Renal pelvis (tissue), 1 donor: ENCODE measurements at regions not wholly inside any gene's neighbourhood (a gene's known extent, or its start where the extent isn't known, plus 50 kb on each side); places are given as distances from the start of the nearest gene placed in this dataset.

Experiments
- DNase-seq: peaks from one replicate; pipeline ENCODE4 v3.0.0-alpha.2; 2013

DNA sequence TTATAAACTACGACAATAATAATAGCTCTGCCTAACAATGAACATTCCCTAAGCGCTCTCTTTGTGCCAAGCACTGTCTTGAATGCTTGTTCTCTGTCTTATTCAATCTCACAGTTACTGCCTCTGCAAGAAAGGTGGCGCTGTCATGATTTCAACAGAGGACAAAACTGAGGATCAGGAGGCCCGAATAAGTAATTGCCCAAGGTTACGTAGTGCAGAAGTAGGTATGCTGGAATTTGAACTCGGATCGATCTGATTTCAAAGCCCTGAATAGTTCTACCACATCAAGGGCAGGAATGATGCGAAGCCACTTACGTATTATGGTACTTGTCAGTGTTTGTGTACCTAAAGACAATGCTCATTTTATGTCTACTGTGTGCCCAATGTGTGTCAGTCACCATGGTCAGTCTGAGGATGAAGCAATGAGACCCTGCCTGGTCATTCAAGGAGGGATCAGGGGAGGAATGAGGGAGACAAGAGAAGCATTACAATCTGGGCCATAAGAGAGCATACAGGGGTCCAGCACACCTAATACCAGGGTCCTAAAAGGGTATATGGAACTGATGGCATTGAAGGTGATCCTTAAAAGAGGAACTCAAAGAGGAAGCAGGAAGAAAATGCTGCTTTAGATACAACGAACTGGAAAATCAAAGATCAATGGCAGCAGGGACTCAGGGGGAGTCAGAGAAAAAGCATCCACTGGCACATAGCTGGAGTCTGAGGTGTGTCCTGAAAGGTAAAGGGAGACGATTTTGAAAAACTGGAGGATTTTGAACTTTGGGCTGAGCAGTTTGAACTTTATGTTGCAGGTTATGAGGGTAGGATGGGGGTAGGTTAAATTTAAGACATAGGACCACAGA is 389.2 kb downstream of the PLPP3 start:
- DNase-seq: no peak

- DNase-seq: no peak
Observed at GRCh38 chr1:56189454-56189853, 389.9 kb downstream of the PLPP3 start.

- DNase-seq: no peak
Observed at GRCh38 chr1:56188855-56189254, 390.5 kb downstream of the PLPP3 start.

GRCh38 chr1:56188221-56188620 is 391.1 kb downstream of the PLPP3 start:
- no peak for DNase-seq

DNA sequence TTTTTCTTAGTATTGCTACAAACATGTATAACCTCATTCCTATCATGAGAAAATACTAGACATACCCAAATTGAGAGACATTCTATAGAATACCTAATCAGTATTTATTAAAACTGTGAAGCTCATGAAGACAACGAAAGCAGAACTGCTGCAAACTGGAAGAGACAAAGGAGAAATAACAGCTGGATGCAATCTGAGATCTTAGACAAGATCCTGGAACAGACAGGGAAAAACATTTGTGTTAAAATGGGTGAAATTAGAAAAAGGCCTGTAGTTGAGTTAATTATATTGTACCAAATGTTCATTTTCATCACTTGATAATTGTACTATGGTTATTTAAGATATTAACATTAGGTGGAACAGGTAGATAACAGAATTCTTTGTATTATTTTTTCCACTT is 392.0 kb downstream of the PLPP3 start:
- DNase-seq: no peak

GRCh38 chr1:56185493-56185892 is 393.9 kb downstream of the PLPP3 start:
- no peak for DNase-seq

DNA sequence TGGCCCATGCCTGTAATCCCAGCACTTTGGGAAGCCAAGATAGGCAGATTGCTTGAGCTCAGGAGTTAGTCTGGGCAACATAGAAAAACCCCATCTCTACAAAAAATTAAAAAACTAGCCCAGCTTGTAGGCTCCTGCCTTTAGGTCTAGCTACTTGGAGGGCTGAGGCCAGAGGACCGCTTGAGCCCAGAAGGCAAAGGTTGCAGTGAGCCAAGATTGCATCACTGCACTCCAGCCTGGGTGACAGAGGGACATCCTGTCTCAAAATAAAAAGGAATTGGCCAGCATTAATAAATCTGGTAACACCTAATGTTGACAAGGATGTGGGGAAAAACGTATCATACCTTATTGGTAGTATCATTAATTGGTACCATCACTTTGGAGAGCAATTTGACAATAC is 396.2 kb downstream of the PLPP3 start:
- DNase-seq: no peak

DNA sequence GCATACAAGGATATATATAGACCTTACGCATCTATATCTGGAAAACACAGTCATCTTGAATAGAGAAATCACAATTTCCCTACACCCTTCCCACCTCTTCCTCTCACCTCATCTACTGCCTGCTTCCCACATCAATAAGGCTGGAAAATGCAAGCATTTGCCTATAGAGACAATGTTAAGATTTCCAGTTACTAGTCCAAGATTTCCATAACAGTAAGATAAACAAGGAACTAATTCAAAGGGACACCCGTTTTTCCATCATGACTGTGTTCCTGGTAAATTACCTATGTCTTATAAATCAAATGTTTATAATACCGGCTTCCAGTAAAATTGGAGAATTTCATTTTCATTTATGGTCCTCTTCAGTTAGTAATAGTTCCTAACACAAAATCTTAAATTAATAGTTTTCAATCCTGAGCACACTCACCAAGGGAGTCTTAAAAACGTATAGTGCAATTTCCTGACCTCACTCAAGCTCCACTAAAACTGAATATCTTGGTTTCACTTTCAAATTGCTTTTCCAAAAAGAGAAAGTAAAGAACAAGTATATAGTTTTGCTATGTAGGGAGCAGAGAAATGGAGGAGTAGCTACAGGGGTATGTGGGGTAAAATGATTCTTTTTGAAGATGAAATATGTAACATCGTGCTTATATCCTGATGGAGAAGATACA is 398.7 kb downstream of the PLPP3 start:
- no peak for DNase-seq

DNA sequence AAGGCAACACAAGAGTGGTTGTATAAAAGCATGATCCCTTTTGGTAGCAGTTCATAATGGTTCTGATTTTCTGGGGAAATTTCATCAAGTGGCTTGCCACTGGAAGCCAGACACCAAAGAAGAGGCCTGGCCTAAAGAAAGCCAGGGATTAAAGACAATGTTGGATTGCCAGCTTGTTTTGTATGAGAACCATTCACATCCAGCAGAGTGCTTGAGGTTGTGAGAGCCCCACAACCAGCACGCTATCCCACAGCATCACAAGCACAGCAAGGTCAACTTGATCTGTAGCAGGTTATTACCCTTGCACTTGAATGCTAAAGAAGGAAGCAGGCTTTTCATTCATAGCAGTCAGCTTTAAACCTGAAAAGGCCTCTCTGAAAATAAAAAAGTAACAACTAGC is 399.8 kb downstream of the PLPP3 start:
- DNase-seq: no peak

DNA sequence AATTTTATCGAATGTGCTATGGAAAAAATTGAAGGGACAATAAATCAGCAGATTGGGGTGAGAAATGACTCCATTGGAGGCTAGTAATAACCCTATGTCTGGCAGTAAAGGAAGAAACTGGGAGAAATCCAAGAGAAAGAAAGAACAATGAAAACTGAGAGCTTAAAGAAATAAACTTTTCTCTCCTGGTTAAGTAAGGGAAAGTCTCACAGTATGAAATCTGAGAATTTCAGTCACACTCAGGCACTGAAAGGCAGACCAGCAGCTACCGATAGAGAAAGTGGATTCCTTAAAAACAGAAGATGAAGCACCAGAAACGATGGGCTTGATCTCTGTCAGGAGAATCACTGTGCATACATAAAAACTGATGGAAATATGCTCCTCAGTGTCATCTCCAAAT is 404.2 kb downstream of the PLPP3 start:
- no peak for DNase-seq

DNA sequence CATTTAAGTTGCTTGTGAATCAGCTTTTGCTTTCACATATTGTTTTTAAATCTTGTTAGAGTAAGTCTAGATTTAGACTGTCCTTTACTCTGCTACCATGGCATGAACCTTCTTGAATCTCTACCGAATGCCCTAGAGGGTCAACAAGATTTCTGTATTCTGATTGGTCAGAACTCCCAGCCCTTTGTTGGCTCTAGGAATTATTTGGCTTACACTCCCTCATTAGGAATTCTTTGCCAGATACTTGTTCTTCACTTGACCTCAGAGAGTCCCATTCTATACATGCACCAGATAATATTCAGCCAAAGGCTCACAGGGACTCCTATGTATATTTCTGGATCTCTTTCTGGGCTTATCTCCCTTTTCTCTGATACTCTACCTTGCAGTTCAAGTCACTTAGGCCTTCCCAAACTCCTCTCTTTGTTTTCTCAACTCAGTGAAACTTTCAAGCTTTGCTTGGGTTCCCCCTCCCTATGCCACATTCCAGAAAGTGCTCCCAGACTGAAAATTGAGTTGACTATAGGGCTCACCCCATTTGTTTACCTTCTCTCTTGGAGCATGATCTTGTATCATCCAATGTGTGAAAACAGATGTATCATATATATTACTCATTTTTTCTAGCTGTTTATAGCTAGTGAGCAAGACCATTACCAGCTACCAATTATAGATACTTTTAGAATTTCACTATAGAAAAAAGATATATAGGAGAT is 405.0 kb downstream of the PLPP3 start:
- no peak for DNase-seq

- DNase-seq: no peak
Observed at GRCh38 chr1:56173736-56174135, 405.6 kb downstream of the PLPP3 start.

- no peak for DNase-seq
Observed at GRCh38 chr1:56171670-56172069, 407.7 kb downstream of the PLPP3 start.

DNA sequence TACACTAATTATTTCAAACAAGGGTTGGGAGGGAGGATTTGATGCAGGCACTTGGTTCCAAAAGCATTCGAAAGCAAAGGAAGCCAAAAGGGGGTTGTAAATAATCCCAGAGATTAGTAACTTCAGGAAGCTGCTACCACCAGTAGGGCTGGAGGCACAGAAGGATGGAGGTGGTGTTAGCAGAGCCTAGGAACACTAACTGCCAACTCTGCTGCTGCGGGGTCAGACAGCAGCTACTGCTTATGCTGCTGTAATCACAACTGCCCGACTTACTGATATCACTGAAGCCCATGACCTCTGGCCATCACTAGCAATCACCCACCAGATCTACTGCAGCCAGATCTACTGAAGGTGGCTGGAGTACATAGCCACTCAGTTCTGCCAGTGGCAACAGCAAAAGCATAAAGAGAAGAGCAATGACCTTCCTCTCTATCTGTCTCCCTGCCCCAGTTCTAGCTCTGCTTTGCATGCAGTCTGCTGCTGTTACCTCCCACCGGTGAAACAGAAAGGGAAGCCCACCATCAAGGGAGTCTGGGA is 408.5 kb downstream of the PLPP3 start:
- DNase-seq: no peak

DNA sequence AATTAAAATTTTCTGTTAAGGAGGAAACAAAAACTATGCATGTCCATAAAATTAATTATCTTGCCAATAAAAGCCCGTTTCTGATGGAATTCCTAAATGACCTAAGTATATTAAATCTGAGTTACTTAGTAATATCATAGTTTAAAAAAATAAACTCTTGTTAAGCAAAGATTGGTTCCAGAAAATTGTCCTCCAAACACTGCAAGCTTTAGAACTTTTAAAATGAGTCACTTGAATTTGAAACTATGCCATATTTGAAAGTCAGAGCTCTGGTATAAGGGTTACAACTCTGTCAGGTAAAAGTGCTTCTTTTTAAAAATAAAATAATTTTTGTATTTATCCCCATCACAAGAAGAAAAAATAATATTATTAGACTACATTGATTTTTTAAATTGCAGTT is 409.5 kb downstream of the PLPP3 start:
- no peak for DNase-seq

GRCh38 chr1:56168176-56168575 is 411.2 kb downstream of the PLPP3 start:
- DNase-seq: no peak

DNA sequence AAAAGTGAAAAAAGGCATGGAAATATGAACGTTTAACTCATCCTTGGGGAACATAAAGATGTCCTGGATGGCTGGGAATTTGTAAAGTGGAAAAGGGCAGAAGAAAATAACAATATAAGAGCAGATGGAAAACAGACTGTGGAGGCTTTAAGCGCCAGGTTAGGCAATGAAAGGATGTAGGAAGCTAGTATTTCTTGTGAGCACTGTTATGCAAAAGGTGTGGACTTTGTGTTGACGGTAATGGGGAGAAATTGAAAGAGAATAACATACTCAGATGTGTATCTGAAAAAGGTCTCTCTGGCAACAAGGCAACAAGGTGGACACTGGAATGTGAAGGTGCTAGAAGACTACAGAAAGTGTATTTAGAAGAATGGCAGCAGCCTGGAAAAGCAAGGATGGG is 411.8 kb downstream of the PLPP3 start:
- DNase-seq: no peak

DNA sequence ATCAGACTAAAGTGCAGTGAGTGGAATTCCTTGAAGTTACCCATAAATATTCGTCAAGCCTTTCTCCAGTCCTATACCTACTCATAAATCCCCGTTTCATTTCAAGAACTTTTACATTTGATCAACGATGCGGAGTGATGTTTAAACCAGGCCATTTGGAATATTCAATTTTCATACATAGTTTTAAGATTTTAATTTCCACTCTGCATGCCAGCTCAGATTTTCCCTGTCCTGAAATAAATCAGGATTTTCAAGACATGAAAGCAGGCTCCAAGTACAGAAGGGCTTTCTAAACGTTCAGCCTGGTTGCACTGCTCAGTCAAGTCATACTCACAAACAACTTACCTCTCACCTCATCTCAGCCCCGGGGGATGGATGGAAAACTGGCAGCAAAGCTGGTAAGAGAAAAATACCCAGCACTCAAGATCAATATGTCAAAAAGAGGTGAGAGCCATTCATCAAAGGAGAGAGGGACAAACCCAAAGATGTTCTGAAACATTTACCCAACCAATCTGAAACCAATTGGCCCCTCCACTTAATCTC is 418.5 kb downstream of the PLPP3 start:
- no peak for DNase-seq

DNA sequence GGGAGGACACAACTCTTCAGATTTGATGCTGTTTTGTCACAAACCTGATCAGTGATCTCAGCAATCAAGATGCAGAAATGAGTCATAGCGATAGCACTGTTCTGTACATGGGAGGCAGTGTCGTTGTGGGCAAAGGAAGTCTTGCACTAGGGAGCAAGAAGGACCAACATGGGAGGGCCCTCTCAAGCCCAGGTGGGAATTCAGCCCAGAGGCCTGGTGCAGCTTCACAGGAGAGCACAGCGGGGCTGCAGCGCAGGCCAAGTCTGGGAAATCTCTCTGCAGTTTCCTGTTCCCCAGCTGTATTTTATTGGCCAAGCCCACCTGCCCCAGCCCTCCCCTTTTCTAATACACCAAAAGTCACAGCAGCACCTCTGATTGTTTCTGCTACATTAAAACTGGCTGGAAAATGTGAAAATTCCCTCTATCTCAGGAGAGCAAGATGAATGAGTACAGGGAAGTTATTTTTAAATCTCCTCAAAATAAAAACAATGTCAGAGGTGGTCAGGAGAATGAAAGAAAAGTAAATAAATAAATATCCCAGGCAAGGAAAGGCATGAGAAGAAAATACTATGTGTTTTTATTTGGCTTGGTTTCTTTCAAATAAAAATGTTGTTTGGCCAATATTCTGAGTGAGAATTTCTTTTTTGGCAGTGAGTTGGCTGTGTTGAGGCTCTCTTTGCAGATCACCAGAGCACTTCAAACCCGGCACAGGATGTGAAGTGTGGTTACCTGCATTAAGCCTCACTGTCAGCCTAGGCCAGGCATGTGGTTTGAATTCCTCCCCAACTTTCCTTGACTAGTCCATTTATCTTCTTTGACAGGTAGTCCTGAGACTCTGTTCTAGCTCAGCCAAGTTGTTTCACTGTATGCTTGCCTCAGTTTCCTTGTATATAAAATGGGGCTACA is 422.1 kb downstream of the PLPP3 start:
- peak; percentile 9 for DNase-seq

DNA sequence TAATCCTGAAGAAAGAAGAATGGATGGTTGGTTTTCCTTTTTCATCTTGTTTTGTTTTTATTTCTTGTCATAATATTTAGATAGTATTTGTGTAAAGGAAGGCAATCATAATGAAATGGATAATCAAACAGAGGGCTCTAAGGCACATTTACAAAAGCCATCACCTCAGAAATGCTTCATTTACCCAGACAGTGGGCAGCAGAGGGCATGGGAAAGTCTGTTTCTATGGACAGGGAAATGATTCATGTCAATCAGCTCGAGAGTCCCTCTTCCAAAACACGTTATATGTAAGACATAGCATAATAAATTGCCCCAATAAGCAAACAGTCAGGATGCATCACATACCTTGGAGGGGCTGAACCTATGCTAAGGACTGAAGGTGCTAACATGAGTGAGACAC is 426.1 kb downstream of the PLPP3 start:
- no peak for DNase-seq

GRCh38 chr1:56152635-56153034 is 426.7 kb downstream of the PLPP3 start:
- no peak for DNase-seq
